ENCODE measurements at regions not wholly inside any gene's neighbourhood (a gene's known extent, or its start where the extent isn't known, plus 50 kb on each side); places are given as distances from the start of the nearest gene placed in this dataset.

GRCh38 chr22:34159491-34159890 is 239.2 kb upstream of the LARGE1 start:
- TF ChIP-seq CTCF (IDR thresholded peaks at IDR 0.05; ENCODE audit: extremely low read depth in 1 of 2, insufficient read depth in 1 of 2, low read depth in 1 of 2, low read length in 2 of 2): no peak
- TF ChIP-seq EZH2 (IDR thresholded peaks at IDR 0.05; ENCODE audit: borderline replicate concordance, low read depth, low read length, severe bottlenecking): no peak
- no peak for TF ChIP-seq POLR2A (IDR thresholded peaks at IDR 0.05; ENCODE audit: low read depth, low read length)
- no peak for TF ChIP-seq POLR2AphosphoS5 (IDR thresholded peaks at IDR 0.05; ENCODE audit: insufficient read depth, low read depth, low read length)
- TF ChIP-seq JUN (IDR thresholded peaks at IDR 0.05; ENCODE audit: borderline replicate concordance, insufficient read depth, insufficient read length, low read depth): no peak

Data from endothelial cell of umbilical vein (primary cell).